ENCODE measurements at regions not wholly inside any gene's neighbourhood (a gene's known extent, or its start where the extent isn't known, plus 50 kb on each side); places are given as distances from the start of the nearest gene placed in this dataset.

DNA sequence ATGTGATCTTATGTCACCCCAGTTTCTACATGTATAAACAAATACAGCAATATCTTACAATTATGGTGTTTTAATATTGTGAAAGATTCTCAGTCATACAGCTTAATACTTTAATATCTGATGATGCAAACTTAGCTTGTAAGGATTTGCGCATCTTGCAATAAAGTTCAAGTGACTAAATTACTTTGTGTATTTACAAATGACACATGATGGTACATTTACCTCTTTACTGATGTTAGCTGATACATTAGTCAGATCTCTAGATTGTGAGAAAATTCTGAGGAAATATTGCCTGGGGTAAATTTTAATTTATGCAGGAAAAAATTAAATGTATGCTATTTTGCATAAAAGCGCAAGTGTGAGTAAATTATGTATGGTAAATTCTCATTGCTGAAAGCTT, 418.8 kb upstream of the MMS22L start:
- TF ChIP-seq, protein P1, sequence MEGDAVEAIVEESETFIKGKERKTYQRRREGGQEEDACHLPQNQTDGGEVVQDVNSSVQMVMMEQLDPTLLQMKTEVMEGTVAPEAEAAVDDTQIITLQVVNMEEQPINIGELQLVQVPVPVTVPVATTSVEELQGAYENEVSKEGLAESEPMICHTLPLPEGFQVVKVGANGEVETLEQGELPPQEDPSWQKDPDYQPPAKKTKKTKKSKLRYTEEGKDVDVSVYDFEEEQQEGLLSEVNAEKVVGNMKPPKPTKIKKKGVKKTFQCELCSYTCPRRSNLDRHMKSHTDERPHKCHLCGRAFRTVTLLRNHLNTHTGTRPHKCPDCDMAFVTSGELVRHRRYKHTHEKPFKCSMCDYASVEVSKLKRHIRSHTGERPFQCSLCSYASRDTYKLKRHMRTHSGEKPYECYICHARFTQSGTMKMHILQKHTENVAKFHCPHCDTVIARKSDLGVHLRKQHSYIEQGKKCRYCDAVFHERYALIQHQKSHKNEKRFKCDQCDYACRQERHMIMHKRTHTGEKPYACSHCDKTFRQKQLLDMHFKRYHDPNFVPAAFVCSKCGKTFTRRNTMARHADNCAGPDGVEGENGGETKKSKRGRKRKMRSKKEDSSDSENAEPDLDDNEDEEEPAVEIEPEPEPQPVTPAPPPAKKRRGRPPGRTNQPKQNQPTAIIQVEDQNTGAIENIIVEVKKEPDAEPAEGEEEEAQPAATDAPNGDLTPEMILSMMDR (conservative IDR thresholded peaks at IDR 0.05; ENCODE audit: low read depth, low read length), result no peak
- no peak for TF ChIP-seq EZH2 (IDR thresholded peaks at IDR 0.05; ENCODE audit: borderline replicate concordance, low read depth, low read length, poor library complexity, severe bottlenecking)
